ENCODE measurements at regions not wholly inside any gene's neighbourhood (a gene's known extent, or its start where the extent isn't known, plus 50 kb on each side); places are given as distances from the start of the nearest gene placed in this dataset.

DNA sequence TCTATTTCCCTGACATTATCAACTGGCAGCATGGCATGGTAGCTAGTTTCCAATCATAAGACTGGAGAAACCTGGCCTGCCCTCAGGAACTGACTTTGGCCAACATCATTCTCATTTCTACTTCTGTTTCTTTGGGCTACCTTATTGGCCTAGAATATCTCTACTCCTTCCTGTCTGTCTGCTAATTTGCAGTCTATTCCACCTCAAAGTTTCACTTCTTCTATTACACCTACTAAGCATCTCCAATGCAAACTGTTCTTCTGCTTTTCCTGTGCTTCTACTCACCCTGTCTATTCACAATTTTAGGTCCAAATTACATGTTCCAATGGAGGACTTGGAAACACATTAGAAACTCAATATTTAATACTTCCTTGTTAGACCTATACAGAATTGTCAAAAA lies 65.6 kb downstream of the ZNF503 start:
- TF ChIP-seq, protein P1, sequence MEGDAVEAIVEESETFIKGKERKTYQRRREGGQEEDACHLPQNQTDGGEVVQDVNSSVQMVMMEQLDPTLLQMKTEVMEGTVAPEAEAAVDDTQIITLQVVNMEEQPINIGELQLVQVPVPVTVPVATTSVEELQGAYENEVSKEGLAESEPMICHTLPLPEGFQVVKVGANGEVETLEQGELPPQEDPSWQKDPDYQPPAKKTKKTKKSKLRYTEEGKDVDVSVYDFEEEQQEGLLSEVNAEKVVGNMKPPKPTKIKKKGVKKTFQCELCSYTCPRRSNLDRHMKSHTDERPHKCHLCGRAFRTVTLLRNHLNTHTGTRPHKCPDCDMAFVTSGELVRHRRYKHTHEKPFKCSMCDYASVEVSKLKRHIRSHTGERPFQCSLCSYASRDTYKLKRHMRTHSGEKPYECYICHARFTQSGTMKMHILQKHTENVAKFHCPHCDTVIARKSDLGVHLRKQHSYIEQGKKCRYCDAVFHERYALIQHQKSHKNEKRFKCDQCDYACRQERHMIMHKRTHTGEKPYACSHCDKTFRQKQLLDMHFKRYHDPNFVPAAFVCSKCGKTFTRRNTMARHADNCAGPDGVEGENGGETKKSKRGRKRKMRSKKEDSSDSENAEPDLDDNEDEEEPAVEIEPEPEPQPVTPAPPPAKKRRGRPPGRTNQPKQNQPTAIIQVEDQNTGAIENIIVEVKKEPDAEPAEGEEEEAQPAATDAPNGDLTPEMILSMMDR (conservative IDR thresholded peaks at IDR 0.05 in 1 of 2, IDR thresholded peaks at IDR 0.05 in 1 of 2; ENCODE audit: extremely low read depth in 1 of 2, insufficient read depth in 1 of 2, low read depth in 1 of 2, low read length in 2 of 2), result no peak
- TF ChIP-seq EZH2 (IDR thresholded peaks at IDR 0.05; ENCODE audit: borderline replicate concordance, low read length), result no peak

Data from mammary epithelial cell (primary cell).